Right lobe of liver (tissue), 4 donors: ENCODE measurements at regions not wholly inside any gene's neighbourhood (a gene's known extent, or its start where the extent isn't known, plus 50 kb on each side); places are given as distances from the start of the nearest gene placed in this dataset.

ENCODE experiments used
- POLR2A ChIP-seq: fragments of 450-650 bp; IDR thresholded peaks from one replicate; pipeline ENCODE4 v1.6.1; 2017; ENCODE audit warnings: antibody characterized with exemption, mild to moderate bottlenecking
- TF ChIP-seq, protein P1 (sequence below), 4 donors: fragments of 200-600 bp in 3 of 4; fragments of 450-650 bp in 1 of 4; IDR thresholded peaks; one replicate each; pipeline versions ENCODE4 v1.5.1 to v1.8.0; 2016 to 2022; ENCODE audit warnings: antibody characterized with exemption in 4 of 4, mild to moderate bottlenecking in 2 of 4
- donor health status: DM: no; HTN: no; CAD: no.
- donor health status: DM: no; HTN: no; CAD: no.
- donor health status: DM: no; HTN: yes; CAD: no.

DNA sequence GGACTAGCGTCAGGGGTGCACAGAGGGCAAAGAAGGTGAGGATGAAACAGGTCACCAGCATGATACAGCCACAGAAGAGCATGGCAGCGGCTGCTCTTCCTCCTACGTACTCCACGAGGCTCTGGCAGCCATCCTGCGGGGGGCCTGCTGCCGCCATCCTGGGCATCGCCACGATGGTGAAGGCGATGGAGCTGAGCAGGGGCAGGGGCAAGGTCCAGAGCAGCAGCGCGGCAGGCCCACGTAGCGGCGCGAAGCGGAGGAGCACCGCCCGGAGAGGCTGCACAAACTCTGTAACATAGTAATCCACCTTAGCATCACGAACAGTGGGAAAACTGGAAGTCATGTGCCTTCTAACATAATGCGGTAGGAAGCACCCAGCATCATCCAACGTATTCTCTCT, 491.6 kb downstream of the PYDC2 start:
- TF ChIP-seq, protein P1, sequence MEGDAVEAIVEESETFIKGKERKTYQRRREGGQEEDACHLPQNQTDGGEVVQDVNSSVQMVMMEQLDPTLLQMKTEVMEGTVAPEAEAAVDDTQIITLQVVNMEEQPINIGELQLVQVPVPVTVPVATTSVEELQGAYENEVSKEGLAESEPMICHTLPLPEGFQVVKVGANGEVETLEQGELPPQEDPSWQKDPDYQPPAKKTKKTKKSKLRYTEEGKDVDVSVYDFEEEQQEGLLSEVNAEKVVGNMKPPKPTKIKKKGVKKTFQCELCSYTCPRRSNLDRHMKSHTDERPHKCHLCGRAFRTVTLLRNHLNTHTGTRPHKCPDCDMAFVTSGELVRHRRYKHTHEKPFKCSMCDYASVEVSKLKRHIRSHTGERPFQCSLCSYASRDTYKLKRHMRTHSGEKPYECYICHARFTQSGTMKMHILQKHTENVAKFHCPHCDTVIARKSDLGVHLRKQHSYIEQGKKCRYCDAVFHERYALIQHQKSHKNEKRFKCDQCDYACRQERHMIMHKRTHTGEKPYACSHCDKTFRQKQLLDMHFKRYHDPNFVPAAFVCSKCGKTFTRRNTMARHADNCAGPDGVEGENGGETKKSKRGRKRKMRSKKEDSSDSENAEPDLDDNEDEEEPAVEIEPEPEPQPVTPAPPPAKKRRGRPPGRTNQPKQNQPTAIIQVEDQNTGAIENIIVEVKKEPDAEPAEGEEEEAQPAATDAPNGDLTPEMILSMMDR (IDR thresholded peaks at IDR 0.05) = no peak
- TF ChIP-seq POLR2A = no peak
